ENCODE measurements at regions not wholly inside any gene's neighbourhood (a gene's known extent, or its start where the extent isn't known, plus 50 kb on each side); places are given as distances from the start of the nearest gene placed in this dataset.

GRCh38 chr16:65339062-65339461 is 217.2 kb upstream of the CDH11 start:
- Histone ChIP-seq H3K9me3 (ENCODE audit: control insufficient read depth, insufficient read depth, low read length) (no peaks in the 10 kb centered on the region), H2BK15ac (ENCODE audit: low read depth, low read length) (peak overlapping the region; percentile 80; the same call in 2 of the 3 replicates), H4K8ac (ENCODE audit: low read depth in 2 of 2, low read length in 2 of 2) (no peak overlapping the region), H2AK9ac (replicated peaks; ENCODE audit: low read depth, low read length, poor library complexity) (no peak overlapping the region), H3K36me3 (ENCODE audit: control insufficient read depth, insufficient read depth, low read length) (no peaks in the 10 kb centered on the region), H3K23ac (ENCODE audit: low read depth, low read length) (no peak overlapping the region), H3K4me1 (ENCODE audit: control insufficient read depth, insufficient read depth, low read length) (peaks cover 8% of the 10 kb centered on the region), H3K4me3 (ENCODE audit: insufficient read depth, low read depth, low read length) (no peak overlapping the region), H3K4me2 (ENCODE audit: low read depth, low read length) (no peak overlapping the region), H2BK20ac (ENCODE audit: low read depth, low read length) (no peak overlapping the region), H3K14ac (replicated peaks; ENCODE audit: low read depth, low read length) (no peak overlapping the region), H3K27ac (ENCODE audit: insufficient read depth, low read length) (no peak overlapping the region), H3K18ac (ENCODE audit: low read depth, low read length) (peak overlapping the region; percentile 72; the same call in 1 of the 2 replicates), H4K20me1 (ENCODE audit: insufficient read depth, low read length) (no peaks in the 10 kb centered on the region), H3K9ac (ENCODE audit: low read depth, low read length) (no peak overlapping the region), H3K4ac (ENCODE audit: low read depth, low read length) (peak overlapping the region; percentile 23; the same call in 1 of the 2 replicates), H2BK5ac (ENCODE audit: low read depth, low read length, poor library complexity, severe bottlenecking) (no peak overlapping the region), H2BK120ac (ENCODE audit: low read depth, low read length) (peak overlapping the region; percentile 64), H3K79me1 (ENCODE audit: low read depth in 1 of 2, low read length in 2 of 2) (no peaks in the 10 kb centered on the region), H3K27me3 (ENCODE audit: control insufficient read depth, insufficient read depth, low read length) (no peaks in the 10 kb centered on the region), H3K9me1 (ENCODE audit: insufficient read depth, low read length) (peaks cover 4% of the 10 kb centered on the region), H4K5ac (ENCODE audit: low read depth, low read length) (no peak overlapping the region), H2AFZ (replicated peaks; ENCODE audit: low read length, poor library complexity) (no peak overlapping the region), H2AK5ac (ENCODE audit: low read depth, low read length) (no peak overlapping the region; the same call in 1 of the 2 replicates), H3K56ac (ENCODE audit: extremely low read depth, insufficient read depth, low read length) (no peak overlapping the region), H4K91ac (ENCODE audit: insufficient read depth, low read depth, low read length) (peak overlapping the region; percentile 25; the same call in 1 of the 2 replicates)
- no CpG with 5 or more reads among the region's 2 CpGs for WGBS, 2 experiments (ENCODE audit: extremely low coverage in 2 of 2, insufficient read length in 1 of 2)
- dilution Hi-C loops (cut with HindIII; ENCODE audit: low sequenced_read_pairs, unreplicated experiment): no loop called here
- no peak for TF ChIP-seq NFE2L2 (IDR thresholded peaks at IDR 0.05; ENCODE audit: low read depth, low read length)
- TF ChIP-seq RCOR1 (IDR thresholded peaks at IDR 0.05; ENCODE audit: insufficient replicate concordance, low read length): no peak
- no peak for TF ChIP-seq USF2 (IDR thresholded peaks at IDR 0.05; ENCODE audit: low read depth, low read length)
- no peak for TF ChIP-seq MAZ (IDR thresholded peaks at IDR 0.05; ENCODE audit: borderline replicate concordance, low read depth, low read length)
- TF ChIP-seq BHLHE40 (IDR thresholded peaks at IDR 0.05; ENCODE audit: low read depth, low read length): no peak
- TF ChIP-seq CEBPB (IDR thresholded peaks at IDR 0.05; ENCODE audit: low read depth, low read length): no peak
- no peak for TF ChIP-seq CHD1 (IDR thresholded peaks at IDR 0.05; ENCODE audit: low read depth, low read length)
- TF ChIP-seq FOS (IDR thresholded peaks at IDR 0.05; ENCODE audit: low read depth, low read length): no peak
- TF ChIP-seq MAFK (IDR thresholded peaks at IDR 0.05; ENCODE audit: low read depth, low read length): no peak
- TF ChIP-seq MXI1 (IDR thresholded peaks at IDR 0.05; ENCODE audit: borderline replicate concordance, low read depth, low read length): no peak
- no peak for TF ChIP-seq ELK1 (IDR thresholded peaks at IDR 0.05; ENCODE audit: borderline replicate concordance, low read depth, low read length)
- no peak for TF ChIP-seq RAD21 (IDR thresholded peaks at IDR 0.05; ENCODE audit: low read length)
- TF ChIP-seq RFX5 (IDR thresholded peaks at IDR 0.05; ENCODE audit: low read depth, low read length): no peak
- TF ChIP-seq SMC3 (IDR thresholded peaks at IDR 0.05; ENCODE audit: low read depth, low read length): no peak
- no peak for TF ChIP-seq POLR2A (IDR thresholded peaks at IDR 0.05; ENCODE audit: low read depth, low read length)
- ChIA-PET CTCF (no interaction called here), POLR2A (ENCODE audit: unreplicated experiment) (no interaction called here)
- no TSS peak for BruUV-seq (replicated peaks)
- intact Hi-C loops (cut with micrococcal nuclease): loop anchor here (10.0 kb wide), 1 partner anchor 936 kb away; no protein-coding TSS in a partner anchor
- no peak for DNase-seq
- in situ Hi-C loops (cut with MboI; ENCODE audit: low sequenced_read_pairs): no loop called here
- ATAC-seq (ENCODE audit: low read depth): no peak
